Right ventricle myocardium inferior (tissue), 1 donor: ENCODE measurements at regions not wholly inside any gene's neighbourhood (a gene's known extent, or its start where the extent isn't known, plus 50 kb on each side); places are given as distances from the start of the nearest gene placed in this dataset.

Source experiments
- ATAC-seq: fragments of 200-7000 bp; cut with Tn5 transposase; one replicate; pipeline ENCODE4 v1.9.1; 2020; ENCODE audit warnings: mild to moderate bottlenecking, moderate library complexity
- DNase-seq: peaks from one replicate; pipeline ENCODE4 v3.0.0; 2021; ENCODE audit errors: missing footprints
- intact Hi-C: fragments of 100-400 bp; cut with DNase I; formaldehyde crosslinking; loops from one replicate; pipeline ENCODE4 v1.11.0; 2022
- donor health status: DM: no; HTN: yes; CAD: no; lungs with severe emphysema.

- no peak for DNase-seq
- ATAC-seq: no peak
- intact Hi-C loops: no loop called here
Observed at GRCh38 chr9:108022246-108022935, 532.8 kb upstream of the KLF4 start.

DNA sequence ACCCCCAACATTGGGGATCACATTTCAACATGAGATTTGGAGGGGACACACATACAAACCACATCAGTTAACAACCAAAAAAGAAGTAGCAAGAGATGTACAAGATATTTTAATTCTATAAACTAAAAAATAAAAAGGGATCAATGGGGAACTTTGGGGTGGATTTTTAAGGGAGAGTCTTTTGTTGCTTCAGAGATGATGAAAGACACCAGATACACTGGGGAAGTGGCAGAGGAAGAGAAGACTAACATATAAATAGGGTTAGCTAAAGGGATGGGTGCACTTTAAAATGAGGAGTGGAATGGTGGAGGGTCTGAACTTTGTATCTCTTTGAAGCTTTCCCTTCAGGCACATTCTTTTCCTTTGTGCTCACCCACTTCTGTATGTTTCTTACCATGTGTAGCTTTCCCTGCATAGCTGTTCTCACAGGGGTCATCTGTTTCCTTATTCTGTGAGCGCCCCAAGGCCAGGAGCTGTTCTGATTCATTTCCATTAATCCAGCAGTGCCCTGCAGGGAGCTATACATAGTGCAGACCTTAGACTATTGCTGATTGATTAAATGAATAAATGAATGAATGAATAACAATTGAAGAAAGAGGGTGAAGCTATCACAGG, 531.6 kb upstream of the KLF4 start:
- DNase-seq: no peak
- intact Hi-C loops: no loop called here
- no peak for ATAC-seq

GRCh38 chr9:108019821-108020220, 530.3 kb upstream of the KLF4 start:
- no peak for ATAC-seq
- no peak for DNase-seq
- intact Hi-C loops: no loop called here

- DNase-seq: no peak
- intact Hi-C loops: no loop called here
- ATAC-seq: no peak
Observed at GRCh38 chr9:108017671-108018070, 528.1 kb upstream of the KLF4 start.

DNA sequence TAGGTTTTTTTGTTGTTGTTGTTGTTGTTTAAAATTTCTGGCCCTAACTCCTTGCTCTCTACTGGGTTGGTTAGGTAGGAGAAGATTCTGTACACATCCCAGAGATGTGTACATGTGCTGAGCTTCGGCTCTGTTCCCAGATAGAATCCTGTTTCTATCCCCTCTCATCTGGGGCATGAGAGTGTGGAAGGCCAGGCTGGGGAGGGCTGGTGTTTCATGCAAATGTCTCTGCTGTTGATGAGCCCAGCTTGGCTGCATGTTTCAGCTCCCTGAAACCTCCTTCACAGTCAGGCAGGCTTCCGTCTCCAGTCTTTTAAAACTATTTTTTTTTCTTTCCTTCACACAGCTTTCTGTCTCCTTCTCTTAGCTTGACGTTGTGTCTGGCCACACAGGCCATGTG, 526.9 kb upstream of the KLF4 start:
- intact Hi-C loops: no loop called here
- ATAC-seq (no peak), DNase-seq (no peak)

DNA sequence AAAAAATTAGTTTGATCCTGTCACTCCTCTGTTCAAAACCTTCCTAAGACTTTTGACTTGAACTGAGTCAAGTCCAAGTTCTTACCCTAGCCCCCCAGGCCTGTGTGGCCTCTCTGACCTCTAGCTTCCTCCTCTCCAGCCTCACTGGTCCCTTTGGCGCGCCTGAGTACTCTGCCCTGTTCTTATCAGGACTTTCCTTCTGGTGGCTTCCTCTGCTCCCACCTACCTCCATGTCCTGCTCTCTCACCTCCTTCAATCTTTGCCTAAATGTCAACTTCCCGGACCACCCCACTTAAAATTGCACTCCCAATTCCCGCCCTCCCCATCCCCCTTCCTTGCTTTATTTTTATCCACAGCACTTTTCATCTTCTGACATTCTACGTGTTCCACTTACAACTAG, 526.1 kb upstream of the KLF4 start:
- intact Hi-C loops: no loop called here
- ATAC-seq: no peak

GRCh38 chr9:108014353-108014752, 524.8 kb upstream of the KLF4 start:
- intact Hi-C loops: no loop called here
- DNase-seq: no peak
- ATAC-seq: no peak

More for the DNA sequence above, 526.1 kb upstream of the KLF4 start:
- DNase-seq: no peak

- no peak for DNase-seq
- intact Hi-C loops: no loop called here
- ATAC-seq: no peak
Observed at GRCh38 chr9:108012886-108013665, 523.5 kb upstream of the KLF4 start.

DNA sequence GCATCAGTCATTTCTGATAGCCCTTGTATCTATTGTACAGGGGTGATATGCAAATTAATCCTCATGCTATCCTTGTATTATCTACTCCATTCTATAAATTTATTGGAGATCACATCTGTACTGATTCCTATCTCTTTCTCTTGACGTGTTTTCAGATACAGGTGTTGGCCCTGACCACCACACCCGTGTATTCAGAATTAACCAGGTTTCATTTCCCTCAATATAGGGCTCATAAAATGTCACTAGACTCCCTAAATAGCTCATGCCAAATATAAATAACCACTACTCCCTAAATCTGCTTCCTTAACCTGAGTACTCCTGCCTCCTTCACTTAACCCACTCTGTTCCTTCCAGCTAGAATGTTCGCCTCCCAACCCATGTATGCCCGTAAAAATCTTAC, 522.8 kb upstream of the KLF4 start:
- intact Hi-C loops: no loop called here
- no peak for ATAC-seq
- DNase-seq: no peak

DNA sequence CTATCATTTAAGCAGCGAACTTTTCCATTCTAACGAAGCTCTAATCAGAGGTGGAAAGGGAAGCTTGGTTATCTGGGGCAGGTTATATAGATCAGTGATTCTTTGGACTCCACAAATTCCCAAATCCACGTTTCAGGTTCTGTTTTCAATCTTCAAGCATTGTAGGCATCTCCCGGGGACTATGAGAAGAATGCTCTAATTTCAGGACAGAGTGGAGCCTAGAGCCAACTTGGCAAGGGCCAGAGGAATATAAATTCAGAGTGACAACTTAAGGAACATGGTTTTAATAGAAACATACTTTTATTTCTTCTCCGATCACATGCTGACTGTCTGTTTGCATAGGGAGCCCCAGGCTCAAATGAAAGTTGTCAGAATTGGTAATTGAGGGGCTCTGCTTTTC, 514.0 kb upstream of the KLF4 start:
- DNase-seq: no peak
- ATAC-seq: no peak

GRCh38 chr9:108002371-108002956, 512.9 kb upstream of the KLF4 start:
- intact Hi-C loops: no loop called here
- ATAC-seq (peak; percentile 54), DNase-seq (no peak)

More for the DNA sequence above, 514.0 kb upstream of the KLF4 start:
- intact Hi-C loops: no loop called here

GRCh38 chr9:108001237-108001636, 511.7 kb upstream of the KLF4 start:
- DNase-seq: no peak
- no peak for ATAC-seq
- intact Hi-C loops: no loop called here

- no peak for DNase-seq
- ATAC-seq: no peak
- intact Hi-C loops: no loop called here
Observed at GRCh38 chr9:107999890-108000289, 510.3 kb upstream of the KLF4 start.

GRCh38 chr9:107999011-107999410, 509.4 kb upstream of the KLF4 start:
- DNase-seq: no peak
- intact Hi-C loops: no loop called here

GRCh38 chr9:107994648-107995047, 505.1 kb upstream of the KLF4 start:
- no peak for DNase-seq
- intact Hi-C loops: no loop called here
- no peak for ATAC-seq

More at GRCh38 chr9:107999011-107999410, 509.4 kb upstream of the KLF4 start:
- ATAC-seq: no peak

- intact Hi-C loops: no loop called here
Observed at GRCh38 chr9:107992271-107992670, 502.7 kb upstream of the KLF4 start.

GRCh38 chr9:107991581-107991980, 502.0 kb upstream of the KLF4 start:
- ATAC-seq (no peak), DNase-seq (no peak)
- intact Hi-C loops: no loop called here

More at GRCh38 chr9:107992271-107992670, 502.7 kb upstream of the KLF4 start:
- no peak for DNase-seq
- no peak for ATAC-seq

DNA sequence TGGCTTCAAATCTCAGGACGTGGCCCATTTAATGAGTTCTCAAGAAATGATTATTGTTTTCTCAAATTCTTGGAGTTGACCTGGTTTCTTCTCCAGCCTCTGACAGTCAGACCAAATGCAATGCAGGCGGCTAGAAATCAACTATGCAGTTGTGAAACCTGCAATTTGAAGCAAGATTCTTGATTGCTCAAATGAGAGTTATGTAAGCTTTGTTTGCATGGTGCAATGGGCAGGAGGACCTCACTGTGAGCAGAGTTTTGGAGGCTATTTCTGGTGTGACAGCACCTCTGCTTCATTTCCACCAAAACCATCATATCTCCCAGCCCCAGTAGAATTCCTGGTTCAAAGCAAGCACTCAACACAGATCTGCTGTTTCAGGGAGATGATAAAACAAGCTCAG, 500.0 kb upstream of the KLF4 start:
- ATAC-seq (peak; percentile 90), DNase-seq (no peak)
- intact Hi-C loops: no loop called here

DNA sequence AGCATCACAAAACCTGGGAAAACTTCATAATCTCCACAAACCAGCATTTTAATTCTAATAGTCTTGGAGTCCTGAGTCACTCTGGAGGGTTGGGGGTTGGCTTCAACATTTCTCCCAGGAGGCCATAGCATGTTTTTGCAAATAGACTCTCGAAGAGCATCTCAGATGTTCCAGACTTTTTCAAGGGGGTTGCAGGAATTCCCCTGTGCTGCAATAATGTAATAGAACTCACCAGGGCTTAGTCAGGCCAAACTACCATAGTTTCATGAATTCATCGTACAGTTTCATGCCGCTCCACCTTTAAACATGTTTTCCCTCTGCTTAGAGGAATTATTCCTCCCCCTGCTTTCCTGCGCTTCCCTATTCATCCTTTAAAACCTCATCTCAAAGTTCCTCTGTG, 499.5 kb upstream of the KLF4 start:
- no peak for DNase-seq
- intact Hi-C loops: no loop called here
- ATAC-seq: no peak

GRCh38 chr9:107984956-107985355, 495.4 kb upstream of the KLF4 start:
- no peak for DNase-seq
- no peak for ATAC-seq
- intact Hi-C loops: no loop called here
